Gastroesophageal sphincter (tissue), 4 donors: ENCODE measurements at regions not wholly inside any gene's neighbourhood (a gene's known extent, or its start where the extent isn't known, plus 50 kb on each side); places are given as distances from the start of the nearest gene placed in this dataset.

Experiments
- ATAC-seq: fragments of 150-250 bp; one replicate; pipeline ENCODE4 v1.9.1; 2016; ENCODE audit warnings: mild to moderate bottlenecking, moderate library complexity
- H3K27ac ChIP-seq, 4 donors: fragments of 200-600 bp; sonication (generic) in 3 of 4; 1 replicate in 3 of 4; 2 replicates in 1 of 4; pipeline ENCODE4 v1.5.1; 2016 to 2019
- H3K27me3 ChIP-seq: fragments of 200-600 bp; sonication (generic); one replicate; pipeline ENCODE4 v1.5.1; 2019
- H3K36me3 ChIP-seq, 2 donors: fragments of 200-600 bp; sonication (generic); one replicate each; pipeline ENCODE4 v1.5.1; 2019; ENCODE audit warnings: control low read depth in 1 of 2
- H3K4me1 ChIP-seq, 3 donors: fragments of 200-600 bp; sonication (generic); 1 replicate in 2 of 3; 2 replicates in 1 of 3; pipeline ENCODE4 v1.5.1; 2016 to 2019; ENCODE audit warnings: control low read depth in 2 of 3
- H3K4me3 ChIP-seq, 2 donors: fragments of 200-600 bp; sonication (generic); one replicate each; pipeline ENCODE4 v1.5.1; 2019; ENCODE audit warnings: mild to moderate bottlenecking in 1 of 2, moderate library complexity in 1 of 2
- H3K9me3 ChIP-seq, 3 donors: fragments of 200-600 bp; sonication (generic); one replicate each; pipeline ENCODE4 v1.5.1; 2017 to 2019; ENCODE audit warnings: control low read depth in 2 of 3
- EP300 ChIP-seq: sonication (generic); formaldehyde crosslinking; IDR thresholded peaks from one replicate; pipeline ENCODE4 v1.6.1; 2017; ENCODE audit warnings: antibody characterized with exemption, mild to moderate bottlenecking
- POLR2A ChIP-seq, 2 donors: fragments of 450-650 bp; IDR thresholded peaks; one replicate each; pipeline ENCODE4 v1.6.1; 2017; ENCODE audit warnings: antibody characterized with exemption in 2 of 2, mild to moderate bottlenecking in 2 of 2, moderate library complexity in 1 of 2
- POLR2AphosphoS5 ChIP-seq: sonication (generic); formaldehyde crosslinking; IDR thresholded peaks from one replicate; pipeline ENCODE4 v1.6.1; 2017; ENCODE audit warnings: antibody characterized with exemption
- WGBS, 2 donors: methylation state at CpG; one replicate each; pipeline ENCODE4 v1.1.5; 2018; ENCODE audit warnings: low coverage in 1 of 2; 5-methylcytosine and 5-hydroxymethylcytosine counted together
- TF ChIP-seq, protein P1 (sequence below), 4 experiments: fragments of 200-600 bp in 2 of 4; fragments of 450-650 bp in 2 of 4; sonication (generic) in 1 of 4; IDR thresholded peaks; one replicate each; pipeline ENCODE4 v1.5.1; 2017 to 2019; ENCODE audit warnings: antibody characterized with exemption in 4 of 4, mild to moderate bottlenecking in 2 of 4, moderate library complexity in 2 of 4

DNA sequence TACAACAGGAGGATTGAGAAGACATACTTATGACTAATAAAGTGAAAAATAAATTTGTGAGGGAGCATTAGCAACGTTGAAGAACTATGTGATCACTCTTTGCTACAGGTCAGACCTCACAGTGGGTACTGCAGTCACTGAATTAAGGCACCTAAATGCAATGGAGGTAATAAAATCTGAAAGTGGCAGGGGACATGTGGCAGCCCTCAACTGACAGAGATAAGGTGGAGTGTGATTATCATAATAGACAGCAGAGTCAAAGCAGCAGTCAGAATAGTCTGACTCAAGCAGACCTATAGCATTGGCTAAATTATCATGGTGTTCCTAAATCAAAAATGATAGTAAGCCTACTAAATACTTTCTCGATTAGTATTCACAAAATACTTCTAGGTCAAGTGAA, 1220.5 kb downstream of the PCDH18 start:
- H3K36me3 ChIP-seq, result no peaks in the 10 kb centered on the region
- H3K4me1 ChIP-seq, result no peaks in the 10 kb centered on the region
- no peaks in the 10 kb centered on the region for H3K9me3 ChIP-seq
- no peak overlapping the region for H3K27ac ChIP-seq
- WGBS, 2 donors, result 62 to 72% methylated on average over 2 of the region's 2 CpGs
- ATAC-seq, result no peak
- TF ChIP-seq, protein P1, sequence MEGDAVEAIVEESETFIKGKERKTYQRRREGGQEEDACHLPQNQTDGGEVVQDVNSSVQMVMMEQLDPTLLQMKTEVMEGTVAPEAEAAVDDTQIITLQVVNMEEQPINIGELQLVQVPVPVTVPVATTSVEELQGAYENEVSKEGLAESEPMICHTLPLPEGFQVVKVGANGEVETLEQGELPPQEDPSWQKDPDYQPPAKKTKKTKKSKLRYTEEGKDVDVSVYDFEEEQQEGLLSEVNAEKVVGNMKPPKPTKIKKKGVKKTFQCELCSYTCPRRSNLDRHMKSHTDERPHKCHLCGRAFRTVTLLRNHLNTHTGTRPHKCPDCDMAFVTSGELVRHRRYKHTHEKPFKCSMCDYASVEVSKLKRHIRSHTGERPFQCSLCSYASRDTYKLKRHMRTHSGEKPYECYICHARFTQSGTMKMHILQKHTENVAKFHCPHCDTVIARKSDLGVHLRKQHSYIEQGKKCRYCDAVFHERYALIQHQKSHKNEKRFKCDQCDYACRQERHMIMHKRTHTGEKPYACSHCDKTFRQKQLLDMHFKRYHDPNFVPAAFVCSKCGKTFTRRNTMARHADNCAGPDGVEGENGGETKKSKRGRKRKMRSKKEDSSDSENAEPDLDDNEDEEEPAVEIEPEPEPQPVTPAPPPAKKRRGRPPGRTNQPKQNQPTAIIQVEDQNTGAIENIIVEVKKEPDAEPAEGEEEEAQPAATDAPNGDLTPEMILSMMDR (IDR thresholded peaks at IDR 0.05), result no peak
- TF ChIP-seq POLR2A (IDR thresholded peaks at IDR 0.05) (no peak), EP300 (no peak), POLR2AphosphoS5 (no peak)
- H3K4me3 ChIP-seq, result no peak overlapping the region
- H3K27me3 ChIP-seq, result no peaks in the 10 kb centered on the region

DNA sequence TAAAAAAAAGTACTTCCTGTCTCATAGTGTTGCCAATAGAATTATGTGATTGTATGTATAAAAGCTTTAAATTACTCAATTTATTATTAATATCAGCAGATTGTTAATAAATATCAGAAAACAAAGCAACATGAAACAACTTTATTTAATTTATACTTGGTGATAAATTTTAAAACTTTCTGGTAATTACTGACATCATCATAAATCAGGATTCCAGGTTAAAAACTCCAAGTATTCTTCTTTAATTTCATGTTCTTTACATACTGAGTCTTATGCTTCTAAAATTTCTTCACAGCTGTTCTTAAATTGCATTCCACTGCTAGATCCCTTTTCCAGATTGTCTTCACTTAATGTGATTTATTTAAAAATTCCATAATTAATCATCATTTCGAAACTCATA, 1224.5 kb downstream of the PCDH18 start:
- WGBS, 2 donors, result 63 to 81% methylated on average over 1 of the region's 1 CpG
- ATAC-seq, result no peak
- H3K27ac ChIP-seq, result no peak overlapping the region
- no peaks in the 10 kb centered on the region for H3K9me3 ChIP-seq
- H3K4me1 ChIP-seq, result no peaks in the 10 kb centered on the region
- no peak overlapping the region for H3K4me3 ChIP-seq
- no peaks in the 10 kb centered on the region for H3K27me3 ChIP-seq
- TF ChIP-seq EP300 (no peak), POLR2A (IDR thresholded peaks at IDR 0.05) (no peak), POLR2AphosphoS5 (no peak)
- TF ChIP-seq, protein P1 (IDR thresholded peaks at IDR 0.05), result no peak
- H3K36me3 ChIP-seq, result no peaks in the 10 kb centered on the region

DNA sequence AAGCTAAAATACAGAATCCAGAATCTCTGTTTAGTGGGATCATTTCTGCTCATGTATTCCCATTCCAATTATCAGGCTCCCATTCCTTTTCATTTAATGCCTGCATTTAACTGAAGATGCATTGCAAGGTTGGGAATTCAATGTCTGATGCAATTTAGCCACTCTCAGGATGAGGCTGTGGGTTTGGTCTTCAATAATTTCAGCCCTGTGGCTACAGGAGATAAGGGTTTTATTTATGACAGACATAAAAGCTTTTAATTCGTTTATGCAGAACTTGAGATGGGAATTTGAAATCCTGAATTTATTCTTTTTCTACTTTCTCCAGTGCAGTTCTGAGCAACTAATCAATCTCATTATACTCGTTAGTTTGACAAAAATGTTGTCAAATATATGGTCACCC, 1225.9 kb downstream of the PCDH18 start:
- no peak overlapping the region for H3K27ac ChIP-seq
- H3K4me1 ChIP-seq, result no peaks in the 10 kb centered on the region
- no peak for ATAC-seq
- 77 to 89% methylated on average over 2 of the region's 2 CpGs for WGBS, 2 donors
- no peak overlapping the region for H3K4me3 ChIP-seq
- no peaks in the 10 kb centered on the region for H3K27me3 ChIP-seq
- TF ChIP-seq POLR2A (IDR thresholded peaks at IDR 0.05) (no peak), POLR2AphosphoS5 (no peak), EP300 (no peak)
- TF ChIP-seq, protein P1 (IDR thresholded peaks at IDR 0.05), result no peak
- no peaks in the 10 kb centered on the region for H3K36me3 ChIP-seq
- no peaks in the 10 kb centered on the region for H3K9me3 ChIP-seq

DNA sequence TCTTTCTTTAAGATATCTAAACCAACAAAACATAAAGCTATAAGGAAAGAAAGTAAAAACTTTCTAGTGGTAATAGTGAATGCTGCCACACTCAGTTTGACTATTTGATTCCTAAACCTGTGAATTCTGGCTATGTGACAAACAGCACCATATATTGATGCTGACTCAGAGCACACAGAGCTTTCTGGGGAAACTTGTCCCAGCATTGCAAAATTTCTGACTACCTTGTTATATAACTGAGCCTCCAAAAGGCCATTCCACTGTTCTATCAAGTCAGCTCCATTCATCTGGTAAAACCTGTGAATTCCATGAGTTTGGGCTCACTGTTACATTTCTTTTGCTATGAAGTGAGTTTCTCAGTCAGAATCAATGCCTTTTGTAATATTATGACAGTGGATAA, 1229.7 kb downstream of the PCDH18 start:
- TF ChIP-seq POLR2AphosphoS5 (no peak), POLR2A (IDR thresholded peaks at IDR 0.05) (no peak), EP300 (no peak)
- TF ChIP-seq, protein P1 (IDR thresholded peaks at IDR 0.05), result no peak

DNA sequence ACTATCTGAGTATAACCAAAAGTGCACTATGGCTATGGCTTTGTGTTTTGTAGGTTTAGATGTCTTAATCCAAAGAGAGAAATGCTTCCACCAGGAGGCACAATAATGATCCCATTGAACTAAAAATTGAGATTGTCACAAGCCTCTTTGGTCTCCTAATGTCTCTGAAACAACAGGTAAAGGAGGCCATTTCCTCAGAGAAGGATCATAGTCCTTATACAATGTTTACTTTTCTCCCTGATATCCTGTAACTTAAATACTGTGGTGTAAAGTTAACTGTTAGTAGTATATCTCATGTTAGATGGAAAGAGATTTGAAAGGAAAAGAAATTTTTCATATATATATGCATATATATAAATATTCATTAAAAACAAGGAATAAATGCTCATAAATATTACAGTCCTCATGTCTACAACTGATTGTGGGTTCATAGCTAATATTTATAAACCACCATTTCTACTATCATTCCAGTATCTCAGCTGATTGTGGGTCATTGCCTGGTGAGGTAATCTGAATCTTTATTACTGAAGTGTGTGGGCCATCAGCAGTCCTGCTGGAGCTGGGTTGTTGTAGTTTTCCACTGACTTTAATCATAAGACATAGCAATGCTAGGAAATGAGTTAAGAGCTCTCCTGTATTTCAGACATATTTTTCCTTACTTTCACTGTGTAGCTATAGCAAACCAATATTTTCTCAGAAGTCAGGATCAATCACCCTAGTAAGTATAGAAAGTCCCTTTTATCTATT, 1230.4 kb downstream of the PCDH18 start:
- Histone ChIP-seq H3K9me3 (no peaks in the 10 kb centered on the region), H3K4me1 (no peaks in the 10 kb centered on the region), H3K27ac (no peak overlapping the region), H3K27me3 (no peaks in the 10 kb centered on the region), H3K36me3 (no peaks in the 10 kb centered on the region), H3K4me3 (no peak overlapping the region)
- ATAC-seq, result no peak
- no peak for TF ChIP-seq POLR2AphosphoS5
- TF ChIP-seq, protein P1 (IDR thresholded peaks at IDR 0.05), result no peak
- TF ChIP-seq EP300, result no peak
- TF ChIP-seq POLR2A (IDR thresholded peaks at IDR 0.05), result no peak

More for the DNA sequence above, 1229.7 kb downstream of the PCDH18 start:
- Histone ChIP-seq H3K4me1 (no peaks in the 10 kb centered on the region), H3K36me3 (no peaks in the 10 kb centered on the region), H3K27ac (no peak overlapping the region), H3K4me3 (no peak overlapping the region), H3K27me3 (no peaks in the 10 kb centered on the region), H3K9me3 (no peaks in the 10 kb centered on the region)
- no peak for ATAC-seq
